H9 (cell line): ENCODE measurements at regions not wholly inside any gene's neighbourhood (a gene's known extent, or its start where the extent isn't known, plus 50 kb on each side); places are given as distances from the start of the nearest gene placed in this dataset.

Experiments used
- DNase-seq: peaks from one replicate; pipeline ENCODE4 v3.0.0-alpha.2; 2017
- H2AFZ ChIP-seq: one replicate; pipeline ENCODE4 v1.6.1; 2013; ENCODE audit warnings: mild to moderate bottlenecking, low read length, control low read depth, moderate library complexity
- H2AK5ac ChIP-seq: 2 replicates; pipeline ENCODE4 v1.6.1; 2013; ENCODE audit warnings: low read length, control low read depth, mixed read lengths; ENCODE audit not compliant: insufficient read length
- H2BK120ac ChIP-seq: one replicate; pipeline ENCODE4 v1.6.1; 2013; ENCODE audit warnings: low read depth, mild to moderate bottlenecking, low read length, control low read depth, inconsistent platforms; ENCODE audit not compliant: poor library complexity, severe bottlenecking
- H2BK12ac ChIP-seq: 2 replicates; pipeline ENCODE4 v1.6.1; 2013; ENCODE audit warnings: low read length, control low read depth, mixed read lengths, low read depth; ENCODE audit not compliant: insufficient read length
- H2BK15ac ChIP-seq: 2 replicates; pipeline ENCODE4 v1.6.1; 2013; ENCODE audit warnings: low read depth, low read length, control low read depth
- H2BK20ac ChIP-seq: one replicate; pipeline ENCODE4 v1.6.1; 2013; ENCODE audit warnings: low read depth, mild to moderate bottlenecking, low read length, control low read depth, inconsistent platforms; ENCODE audit not compliant: poor library complexity, severe bottlenecking
- H2BK5ac ChIP-seq: 2 replicates; pipeline ENCODE4 v1.6.1; 2013; ENCODE audit warnings: low read length, control low read depth, mixed read lengths; ENCODE audit not compliant: insufficient read length
- H3K14ac ChIP-seq: 2 replicates; pipeline ENCODE4 v1.6.1; 2013; ENCODE audit warnings: low read length, control low read depth; ENCODE audit not compliant: insufficient read depth
- H3K18ac ChIP-seq: 2 replicates; pipeline ENCODE4 v1.6.1; 2013; ENCODE audit warnings: low read depth, mild to moderate bottlenecking, mixed read lengths, low read length, control low read depth; ENCODE audit not compliant: insufficient read length
- H3K23ac ChIP-seq: 2 replicates; pipeline ENCODE4 v1.6.1; 2013; ENCODE audit warnings: low read length, control low read depth, mixed read lengths, low read depth; ENCODE audit not compliant: insufficient read length
- H3K23me2 ChIP-seq: 2 replicates; pipeline ENCODE4 v1.6.1; 2013; ENCODE audit warnings: low read depth, mild to moderate bottlenecking, mixed read lengths, low read length, control low read depth; ENCODE audit not compliant: insufficient read length, poor library complexity, severe bottlenecking
- H3K27ac ChIP-seq: 2 replicates; pipeline ENCODE4 v1.5.1; 2013; ENCODE audit warnings: low read length, control low read depth, mixed read lengths, low read depth; ENCODE audit not compliant: insufficient read length
- H3K27me3 ChIP-seq: 2 replicates; pipeline ENCODE4 v1.6.1; 2013; ENCODE audit warnings: low read length, control low read depth, inconsistent platforms; ENCODE audit not compliant: insufficient read depth
- H3K4ac ChIP-seq: 2 replicates; pipeline ENCODE4 v1.6.1; 2013; ENCODE audit warnings: low read depth, mild to moderate bottlenecking, control low read depth, inconsistent platforms, low read length, moderate library complexity
- H3K4me1 ChIP-seq: 2 replicates; pipeline ENCODE4 v1.6.1; 2013; ENCODE audit warnings: low read length, control low read depth, inconsistent platforms; ENCODE audit not compliant: insufficient read depth
- H3K4me2 ChIP-seq: 2 replicates; pipeline ENCODE4 v1.6.1; 2013; ENCODE audit warnings: low read length, control low read depth, mixed read lengths; ENCODE audit not compliant: insufficient read length, insufficient read depth
- H3K56ac ChIP-seq: 2 replicates; pipeline ENCODE4 v1.6.1; 2013; ENCODE audit warnings: low read depth, mild to moderate bottlenecking, mixed read lengths, low read length, control low read depth; ENCODE audit not compliant: insufficient read length
- H3K79me1 ChIP-seq: 2 replicates; pipeline ENCODE4 v1.6.1; 2013; ENCODE audit warnings: low read depth, mild to moderate bottlenecking, moderate library complexity, low read length, control low read depth, inconsistent platforms; ENCODE audit not compliant: insufficient read depth, poor library complexity, severe bottlenecking
- H3K79me2 ChIP-seq: 2 replicates; pipeline ENCODE4 v1.6.1; 2013; ENCODE audit warnings: low read length, control low read depth, inconsistent platforms; ENCODE audit not compliant: insufficient read depth
- H3K9ac ChIP-seq: 2 replicates; pipeline ENCODE4 v1.6.1; 2013; ENCODE audit warnings: low read length, control low read depth, mixed read lengths; ENCODE audit not compliant: insufficient read length; ENCODE audit errors: extremely low read depth
- H3K9me3 ChIP-seq: one replicate; pipeline ENCODE4 v1.6.1; 2013; ENCODE audit warnings: low read depth, low read length, inconsistent platforms; ENCODE audit not compliant: control insufficient read depth
- H3T11ph ChIP-seq: one replicate; pipeline ENCODE4 v1.6.1; 2013; ENCODE audit warnings: mild to moderate bottlenecking, low read length, control low read depth, inconsistent platforms
- H4K20me1 ChIP-seq: one replicate; pipeline ENCODE4 v1.6.1; 2013; ENCODE audit not compliant: control insufficient read depth, insufficient read length, insufficient read depth
- H4K5ac ChIP-seq: 2 replicates; pipeline ENCODE4 v1.6.1; 2013; ENCODE audit warnings: low read depth, mild to moderate bottlenecking, mixed read lengths, low read length, control low read depth; ENCODE audit not compliant: insufficient read length
- H4K8ac ChIP-seq: replicated peaks from 2 replicates; pipeline ENCODE4 v1.6.1; 2013; ENCODE audit warnings: low read length, control low read depth, mixed read lengths, low read depth; ENCODE audit not compliant: insufficient read length
- H4K91ac ChIP-seq: 2 replicates; pipeline ENCODE4 v1.6.1; 2013; ENCODE audit warnings: low read depth, mild to moderate bottlenecking, moderate library complexity, mixed read lengths, low read length, control low read depth; ENCODE audit not compliant: insufficient read length
- H3K27ac Mint-ChIP-seq, 3 experiments: 2 replicates in 2 of 3; 3 replicates in 1 of 3; pipeline ENCODE4 v1.8.0; 2020 to 2021; ENCODE audit warnings: mixed read lengths in 3 of 3, mild to moderate bottlenecking in 1 of 3, moderate library complexity in 1 of 3
- H3K27me3 Mint-ChIP-seq: 2 replicates; pipeline ENCODE4 v1.8.0; 2021; ENCODE audit warnings: low read depth, mild to moderate bottlenecking, moderate library complexity, mixed read lengths
- H3K36me3 Mint-ChIP-seq, 3 experiments: 2 replicates in 2 of 3; 3 replicates in 1 of 3; pipeline ENCODE4 v1.8.0; 2020 to 2021; ENCODE audit warnings: low read depth in 3 of 3, mixed read lengths in 3 of 3; ENCODE audit not compliant: insufficient read depth in 1 of 3
- H3K4me1 Mint-ChIP-seq, 2 experiments: 2 replicates each; pipeline ENCODE4 v1.8.0; 2020; ENCODE audit warnings: mixed read lengths in 2 of 2
- H3K4me3 Mint-ChIP-seq, 2 experiments: 2 replicates in 1 of 2; 3 replicates in 1 of 2; pipeline ENCODE4 v1.8.0; 2020 to 2021; ENCODE audit warnings: mild to moderate bottlenecking in 2 of 2, mixed read lengths in 2 of 2, moderate library complexity in 1 of 2
- H3K9me3 Mint-ChIP-seq, 2 experiments: 2 replicates in 1 of 2; 3 replicates in 1 of 2; pipeline ENCODE4 v1.8.0; 2020; ENCODE audit warnings: mild to moderate bottlenecking in 2 of 2, mixed read lengths in 2 of 2, moderate library complexity in 1 of 2
- CTCF ChIP-seq: fragments of 200-600 bp; sonication (generic); conservative IDR thresholded peaks from 3 replicates; pipeline ENCODE4 v1.8.0; 2021; ENCODE audit warnings: antibody characterized with exemption, mild to moderate bottlenecking
- WGBS: extraction: QIAGEN DNeasy Blood & Tissue Kit; methylation state at CpG from one replicate; pipeline ENCODE4 v1.1.7; 2013; ENCODE audit warnings: missing lambda C conversion rate, low lambda C conversion rate, mixed read lengths; ENCODE audit not compliant: insufficient read length; ENCODE audit errors: extremely low coverage; 5-methylcytosine and 5-hydroxymethylcytosine counted together

- Histone ChIP-seq H2BK20ac (no peak overlapping the region), H3K79me1 (no peaks in the 10 kb centered on the region), H2BK12ac (no peak overlapping the region), H3K4ac (no peak overlapping the region), H3K9me3 (no peaks in the 10 kb centered on the region), H3K56ac (no peak overlapping the region), H3K27me3 (no peaks in the 10 kb centered on the region), H2AFZ (no peak overlapping the region), H3K27ac (no peak overlapping the region), H3K9ac (no peak overlapping the region), H4K91ac (no peak overlapping the region), H2AK5ac (no peak overlapping the region), H2BK5ac (no peak overlapping the region), H3T11ph (no peak overlapping the region), H4K5ac (no peak overlapping the region), H3K18ac (no peak overlapping the region), H3K14ac (no peak overlapping the region), H4K8ac (no peak overlapping the region), H3K79me2 (no peaks in the 10 kb centered on the region), H3K23me2 (no peaks in the 10 kb centered on the region), H3K23ac (no peak overlapping the region), H3K4me2 (no peak overlapping the region), H3K4me1 (peaks cover 4% of the 10 kb centered on the region; the same call in 1 of the 2 replicates), H2BK120ac (no peak overlapping the region), H4K20me1 (no peaks in the 10 kb centered on the region), H2BK15ac (no peak overlapping the region)
- no peak overlapping the region for H3K4me3 Mint-ChIP-seq
- peaks cover 4 to 9% of the 10 kb centered on the region in 2 experiments; a peak in 3 of 5 replicates for H3K9me3 Mint-ChIP-seq
- no peaks in the 10 kb centered on the region for H3K27me3 Mint-ChIP-seq
- H3K4me1 Mint-ChIP-seq = peaks cover 24 to 27% of the 10 kb centered on the region in 2 experiments
- TF ChIP-seq CTCF = no peak
- WGBS = no CpG with 5 or more reads among the region's 8 CpGs
- H3K36me3 Mint-ChIP-seq = peaks cover 0 to 11% (median 1%) of the 10 kb centered on the region in 3 experiments; a peak in 4 of 7 replicates
- no peak overlapping the region; a peak in 1 of 7 replicates for H3K27ac Mint-ChIP-seq
- no peak for DNase-seq
Measured at GRCh38 chr6:137307163-137307854, 88.1 kb upstream of the IFNGR1 start.
